GM19025 (cell line): ENCODE measurements at regions not wholly inside any gene's neighbourhood (a gene's known extent, or its start where the extent isn't known, plus 50 kb on each side); places are given as distances from the start of the nearest gene placed in this dataset.

Source experiments
- ATAC-seq: cut with Tn5 transposase; IDR thresholded peaks from one replicate; pipeline ENCODE4 v1.9.1; 2021; ENCODE audit warnings: mild to moderate bottlenecking, low read depth, moderate library complexity; ENCODE audit not compliant: unreplicated experiment

GRCh38 chr10:47140761-47141348 is 159.1 kb upstream of the GDF10 start:
- ATAC-seq = no peak

DNA sequence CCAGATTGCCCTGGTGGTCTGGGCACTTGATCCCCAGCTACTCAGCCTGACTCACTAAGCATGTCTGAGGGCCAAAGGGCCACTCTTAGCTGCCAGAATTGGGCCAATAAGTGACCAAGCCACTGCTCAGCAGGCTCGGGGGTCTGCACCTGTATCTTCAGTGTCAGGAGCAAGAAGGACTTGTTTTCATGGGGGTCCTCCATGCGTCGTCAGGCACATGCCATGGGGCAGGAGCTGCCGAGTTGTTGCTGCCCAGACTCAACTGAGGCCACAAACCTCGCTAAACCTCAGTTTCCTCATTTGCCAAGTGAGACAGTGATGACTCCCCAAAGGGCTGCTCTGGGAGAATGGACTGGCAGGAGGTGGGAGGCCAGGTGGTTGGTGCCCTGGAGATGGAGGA is 158.6 kb upstream of the GDF10 start:
- no peak for ATAC-seq

- no peak for ATAC-seq
Measured at GRCh38 chr10:47143072-47143471, 156.9 kb upstream of the GDF10 start.

DNA sequence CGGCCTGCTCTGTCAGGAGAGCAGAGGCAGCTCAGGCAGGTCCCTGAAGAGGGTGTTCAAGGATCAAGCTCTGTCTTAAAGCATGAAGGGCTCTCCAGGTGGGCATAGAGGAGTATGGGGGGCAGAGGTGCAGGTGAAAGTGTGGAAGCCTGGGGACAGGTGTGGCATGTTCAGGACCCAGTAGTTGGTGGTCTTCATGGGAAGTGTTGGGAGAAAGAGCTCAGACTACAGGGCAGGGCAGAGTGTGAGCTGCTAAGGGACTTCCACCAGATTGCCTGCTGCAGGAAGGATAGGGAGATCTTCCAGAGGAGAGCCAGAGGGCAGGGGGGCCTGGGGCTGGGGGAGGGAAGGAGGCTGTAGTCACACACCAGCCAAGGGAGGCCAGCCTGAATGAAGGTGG is 156.5 kb upstream of the GDF10 start:
- ATAC-seq = no peak

- no peak for ATAC-seq
Measured at GRCh38 chr10:47144525-47144924, 155.5 kb upstream of the GDF10 start.

DNA sequence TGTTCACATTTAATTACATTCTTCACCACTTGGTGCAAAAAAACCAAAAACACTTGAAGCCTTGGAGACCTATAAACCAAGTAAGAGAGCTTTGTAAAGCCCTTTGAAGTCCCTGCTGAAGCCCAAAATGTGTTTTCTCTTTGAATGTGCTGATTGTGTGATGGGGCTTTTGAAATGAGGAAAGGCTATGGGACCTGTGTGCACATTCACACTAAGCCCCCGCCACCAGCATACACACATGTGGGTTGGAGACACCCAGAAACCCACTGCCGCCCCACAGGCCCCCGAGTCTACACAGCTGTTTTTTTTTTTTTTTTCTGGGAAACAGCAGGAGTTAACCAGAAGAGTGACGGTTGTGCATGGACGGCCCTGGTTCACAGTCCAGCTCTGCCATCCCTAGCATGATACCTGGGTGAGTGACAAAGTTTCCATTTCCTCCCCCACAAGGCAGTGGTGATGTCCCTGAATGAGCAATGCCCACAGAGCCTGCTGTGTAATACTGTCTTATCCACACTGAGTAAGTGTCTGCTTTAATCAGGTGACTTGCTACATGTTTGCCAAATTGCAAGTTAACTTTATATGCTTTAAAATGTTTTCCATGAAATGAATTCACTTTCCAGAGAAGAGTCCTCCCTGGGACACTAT is 154.6 kb upstream of the GDF10 start:
- ATAC-seq = no peak

DNA sequence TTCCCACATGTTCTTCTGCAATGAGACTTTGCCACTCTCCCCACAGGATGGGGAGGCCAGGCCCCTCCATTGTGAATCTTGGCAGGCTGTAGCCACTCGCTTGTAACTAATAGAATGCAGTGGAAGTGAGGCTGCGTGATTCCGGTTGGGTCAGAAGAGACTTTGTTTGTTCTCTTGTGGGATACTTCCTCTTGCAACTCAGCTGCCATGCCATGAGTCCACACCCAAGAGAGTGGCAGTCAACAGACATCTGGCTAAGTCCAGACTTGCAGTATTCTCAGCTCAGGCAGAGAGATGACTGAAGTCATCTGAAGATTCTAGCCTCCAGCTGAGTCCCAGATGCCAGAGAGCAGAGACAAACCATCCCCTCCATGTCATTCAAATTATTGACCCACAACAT is 153.4 kb upstream of the GDF10 start:
- no peak for ATAC-seq

DNA sequence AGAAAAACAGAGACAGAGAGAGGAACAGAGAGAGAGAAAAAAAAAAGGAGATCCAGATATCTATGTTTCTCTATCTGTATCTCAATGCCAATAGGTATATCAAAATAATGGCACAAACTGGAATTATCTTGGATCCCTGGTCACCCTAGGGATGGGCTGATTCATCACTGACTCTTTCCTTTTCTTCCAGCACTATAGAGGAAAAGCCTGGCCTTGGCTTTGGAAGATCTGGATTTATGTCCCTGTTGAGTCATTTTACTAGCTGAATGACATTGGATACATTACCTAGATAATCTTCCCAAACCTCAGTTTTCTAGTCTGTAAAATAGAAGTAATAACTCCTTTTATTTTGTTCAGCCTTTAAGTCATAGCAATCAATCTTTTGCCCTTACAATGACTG is 152.8 kb upstream of the GDF10 start:
- no peak for ATAC-seq

GRCh38 chr10:47150581-47150980 is 149.4 kb upstream of the GDF10 start:
- ATAC-seq = no peak

DNA sequence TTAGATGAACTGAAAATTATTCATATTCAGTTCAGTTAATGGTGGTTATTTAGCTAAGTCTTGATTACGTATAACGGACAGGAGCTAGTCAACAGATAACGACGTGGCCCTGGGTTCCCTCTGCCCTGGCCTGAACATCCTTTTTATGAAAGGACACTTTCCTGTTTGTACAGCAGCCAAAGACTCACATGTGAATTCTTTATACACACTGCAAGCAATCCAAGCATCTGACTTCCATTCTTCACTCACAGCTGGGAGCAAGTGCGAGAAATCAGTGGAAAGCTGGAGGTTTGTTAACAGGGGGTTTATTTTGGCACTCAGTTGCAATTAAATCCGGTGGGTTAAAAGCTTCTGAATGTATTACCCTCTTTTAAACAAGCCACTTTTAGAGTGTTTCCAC is 148.1 kb upstream of the GDF10 start:
- no peak for ATAC-seq

GRCh38 chr10:47152861-47153349 is 147.1 kb upstream of the GDF10 start:
- ATAC-seq = no peak

DNA sequence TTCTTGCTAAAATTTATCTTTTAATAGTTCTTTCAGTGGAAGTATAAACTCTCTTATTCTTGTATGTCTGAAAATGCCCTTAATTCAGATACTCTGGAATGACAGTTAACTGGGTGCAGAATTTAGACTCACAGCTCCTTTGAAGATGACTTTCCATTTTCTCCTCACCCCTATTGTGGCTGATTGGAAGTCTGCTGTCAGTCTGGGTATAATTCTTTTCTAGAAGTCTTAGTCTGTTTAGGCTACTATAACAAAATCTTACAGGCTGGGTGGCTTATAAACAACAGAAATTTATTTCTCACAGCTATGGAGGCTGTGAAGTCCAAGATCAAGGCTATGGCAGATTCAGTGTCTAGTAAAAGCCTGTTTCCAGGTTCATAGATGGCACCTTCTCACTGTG is 145.2 kb upstream of the GDF10 start:
- no peak for ATAC-seq

GRCh38 chr10:47156873-47157272 is 143.1 kb upstream of the GDF10 start:
- ATAC-seq = no peak

GRCh38 chr10:47158116-47159071 is 141.6 kb upstream of the GDF10 start:
- ATAC-seq = no peak

DNA sequence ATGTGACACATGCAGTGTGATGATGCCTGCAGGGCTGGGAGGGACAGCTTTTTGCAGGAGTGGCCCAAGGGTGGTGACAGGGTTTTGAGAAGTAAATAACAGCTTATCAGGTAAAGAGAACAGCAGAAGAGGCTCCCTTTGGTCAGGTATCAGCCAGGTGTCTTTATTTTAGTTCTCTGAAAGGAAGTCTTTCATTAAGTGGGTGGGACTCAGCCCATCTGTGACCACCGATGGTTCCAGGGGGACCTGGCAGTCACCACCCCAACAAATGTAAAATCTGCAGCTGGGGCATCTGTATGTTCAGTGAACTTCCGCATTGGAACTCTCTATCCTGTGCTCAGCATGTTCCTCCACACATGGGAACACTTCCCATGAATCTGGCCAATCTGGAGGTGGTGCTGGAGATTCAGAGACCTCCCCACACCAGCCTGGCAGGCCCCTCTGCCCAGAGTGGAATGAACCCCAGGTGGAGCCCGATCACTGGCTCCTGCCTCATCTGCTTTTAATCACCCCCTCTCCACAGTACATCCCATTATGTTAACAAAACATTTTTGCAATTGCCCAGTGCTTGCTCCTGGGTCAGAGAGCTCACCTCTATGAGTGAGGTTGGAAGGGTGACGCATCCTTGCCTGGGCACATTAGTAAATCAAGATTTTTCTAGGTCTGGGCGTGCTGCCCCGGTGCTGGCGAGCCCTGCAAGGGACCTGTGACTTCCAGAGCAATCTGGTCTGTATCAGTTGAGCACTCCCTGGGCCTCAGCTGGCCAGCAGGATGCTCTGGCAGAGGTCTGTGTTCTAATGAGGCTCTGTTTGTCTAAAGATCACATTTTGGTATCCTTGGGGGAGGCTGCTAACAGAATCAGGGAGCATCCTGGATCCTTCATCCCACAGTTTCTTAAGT is 140.4 kb upstream of the GDF10 start:
- no peak for ATAC-seq

- ATAC-seq = no peak
Measured at GRCh38 chr10:47160261-47160908, 139.6 kb upstream of the GDF10 start.

GRCh38 chr10:47160967-47161366 is 139.0 kb upstream of the GDF10 start:
- no peak for ATAC-seq

- no peak for ATAC-seq
Measured at GRCh38 chr10:47161465-47161864, 138.5 kb upstream of the GDF10 start.

GRCh38 chr10:47164126-47164799 is 135.7 kb upstream of the GDF10 start:
- ATAC-seq = no peak
